ENCODE measurements at regions not wholly inside any gene's neighbourhood (a gene's known extent, or its start where the extent isn't known, plus 50 kb on each side); places are given as distances from the start of the nearest gene placed in this dataset.

DNA sequence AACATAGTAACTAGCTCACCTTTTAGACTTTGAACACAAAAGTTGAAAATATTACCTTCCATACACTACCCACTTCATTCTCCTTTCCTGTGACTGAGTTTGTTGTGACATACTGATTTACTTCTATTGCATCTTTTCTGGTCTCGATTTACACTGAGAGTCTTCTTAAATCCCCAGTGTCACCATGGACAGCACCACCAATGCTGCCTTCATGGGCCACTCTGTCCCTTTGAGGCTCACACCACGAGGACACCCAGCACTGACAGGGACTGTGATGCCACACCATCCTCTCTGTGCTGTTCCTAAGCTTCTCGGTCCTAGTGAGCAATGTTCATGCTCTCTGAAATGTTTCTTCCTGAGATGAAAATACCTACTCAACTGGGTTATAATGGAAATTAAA lies 337.1 kb upstream of the IRAK1BP1 start:
- ChIA-PET POLR2A (ENCODE audit: low non-redundant PET) (no interaction called here), CTCF (no interaction called here)
- Histone ChIP-seq H3K4me1 (ENCODE audit: insufficient read depth, low read length, poor library complexity, severe bottlenecking) (no peaks in the 10 kb centered on the region), H3K27me3 (replicated peaks; ENCODE audit: insufficient read depth, low read depth, low read length, poor library complexity) (no peaks in the 10 kb centered on the region), H3K27ac (ENCODE audit: low read depth, low read length, poor library complexity, severe bottlenecking) (no peak overlapping the region), H3K36me3 (ENCODE audit: insufficient read depth, low read length, poor library complexity, severe bottlenecking) (no peaks in the 10 kb centered on the region), H3K9me3 (ENCODE audit: low read depth, low read length, poor library complexity, severe bottlenecking) (no peaks in the 10 kb centered on the region), H3K4me3 (ENCODE audit: low read depth, low read length, poor library complexity, severe bottlenecking) (no peak overlapping the region)
- BruUV-seq (replicated peaks), result no TSS peak
- no peak for DNase-seq (ENCODE audit: low spot score)
- TF ChIP-seq EZH2 (IDR thresholded peaks at IDR 0.05; ENCODE audit: borderline replicate concordance, low read depth, low read length, poor library complexity, severe bottlenecking), result no peak
- TF ChIP-seq, protein P1, sequence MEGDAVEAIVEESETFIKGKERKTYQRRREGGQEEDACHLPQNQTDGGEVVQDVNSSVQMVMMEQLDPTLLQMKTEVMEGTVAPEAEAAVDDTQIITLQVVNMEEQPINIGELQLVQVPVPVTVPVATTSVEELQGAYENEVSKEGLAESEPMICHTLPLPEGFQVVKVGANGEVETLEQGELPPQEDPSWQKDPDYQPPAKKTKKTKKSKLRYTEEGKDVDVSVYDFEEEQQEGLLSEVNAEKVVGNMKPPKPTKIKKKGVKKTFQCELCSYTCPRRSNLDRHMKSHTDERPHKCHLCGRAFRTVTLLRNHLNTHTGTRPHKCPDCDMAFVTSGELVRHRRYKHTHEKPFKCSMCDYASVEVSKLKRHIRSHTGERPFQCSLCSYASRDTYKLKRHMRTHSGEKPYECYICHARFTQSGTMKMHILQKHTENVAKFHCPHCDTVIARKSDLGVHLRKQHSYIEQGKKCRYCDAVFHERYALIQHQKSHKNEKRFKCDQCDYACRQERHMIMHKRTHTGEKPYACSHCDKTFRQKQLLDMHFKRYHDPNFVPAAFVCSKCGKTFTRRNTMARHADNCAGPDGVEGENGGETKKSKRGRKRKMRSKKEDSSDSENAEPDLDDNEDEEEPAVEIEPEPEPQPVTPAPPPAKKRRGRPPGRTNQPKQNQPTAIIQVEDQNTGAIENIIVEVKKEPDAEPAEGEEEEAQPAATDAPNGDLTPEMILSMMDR (conservative IDR thresholded peaks at IDR 0.05; ENCODE audit: low read depth, low read length), result no peak
- intact Hi-C loops (cut with micrococcal nuclease; ENCODE audit: unreplicated experiment), result no loop called here

DNA sequence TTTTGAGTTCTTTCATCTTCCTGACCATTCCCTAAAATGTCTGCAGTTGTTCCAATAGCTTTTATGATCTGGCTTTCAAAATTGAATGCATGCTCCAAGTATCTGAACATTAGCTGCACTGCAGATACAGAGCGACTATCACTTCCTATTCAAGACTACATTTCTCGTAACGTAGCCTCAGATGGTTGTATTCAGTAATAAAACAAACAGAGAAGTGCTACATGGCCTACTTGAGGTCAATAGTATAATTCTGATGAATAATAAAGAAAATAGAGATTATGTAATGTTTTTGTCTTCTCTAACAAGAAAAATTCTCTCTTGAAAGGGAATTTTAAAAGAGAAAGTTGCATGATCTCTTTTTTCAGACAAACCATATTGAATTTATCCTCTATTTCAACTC lies 333.9 kb upstream of the IRAK1BP1 start:
- Histone ChIP-seq H3K4me1 (ENCODE audit: insufficient read depth, low read length, poor library complexity, severe bottlenecking) (no peaks in the 10 kb centered on the region), H3K27ac (ENCODE audit: low read depth, low read length, poor library complexity, severe bottlenecking) (no peak overlapping the region), H3K9me3 (ENCODE audit: low read depth, low read length, poor library complexity, severe bottlenecking) (no peaks in the 10 kb centered on the region), H3K27me3 (replicated peaks; ENCODE audit: insufficient read depth, low read depth, low read length, poor library complexity) (no peaks in the 10 kb centered on the region), H3K4me3 (ENCODE audit: low read depth, low read length, poor library complexity, severe bottlenecking) (no peak overlapping the region), H3K36me3 (ENCODE audit: insufficient read depth, low read length, poor library complexity, severe bottlenecking) (no peaks in the 10 kb centered on the region)
- no TSS peak for BruUV-seq (replicated peaks)
- DNase-seq (ENCODE audit: low spot score), result no peak
- ChIA-PET CTCF (no interaction called here), POLR2A (ENCODE audit: low non-redundant PET) (no interaction called here)
- intact Hi-C loops (cut with micrococcal nuclease; ENCODE audit: unreplicated experiment), result no loop called here
- no peak for TF ChIP-seq EZH2 (IDR thresholded peaks at IDR 0.05; ENCODE audit: borderline replicate concordance, low read depth, low read length, poor library complexity, severe bottlenecking)
- TF ChIP-seq, protein P1 (conservative IDR thresholded peaks at IDR 0.05; ENCODE audit: low read depth, low read length), result no peak

DNA sequence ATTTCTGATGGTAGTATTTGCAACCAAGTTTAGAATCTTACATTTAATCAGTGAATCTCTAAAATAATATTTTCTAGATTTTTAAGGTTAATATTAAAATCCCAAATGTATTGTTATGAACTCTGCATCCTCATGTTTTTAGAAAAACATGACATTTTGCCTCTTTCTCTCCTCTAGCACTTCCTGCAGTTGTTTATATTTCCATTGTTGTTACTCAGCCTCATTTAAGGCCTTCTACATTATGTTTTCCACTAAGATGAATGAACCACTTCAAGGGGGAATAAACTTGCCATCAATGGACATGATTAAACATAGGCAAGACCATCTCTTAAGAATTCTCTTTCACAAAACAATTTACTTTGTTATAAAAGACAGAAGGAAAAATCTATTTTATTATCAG lies 333.5 kb upstream of the IRAK1BP1 start:
- Histone ChIP-seq H3K4me1 (ENCODE audit: insufficient read depth, low read length, poor library complexity, severe bottlenecking) (no peaks in the 10 kb centered on the region), H3K36me3 (ENCODE audit: insufficient read depth, low read length, poor library complexity, severe bottlenecking) (no peaks in the 10 kb centered on the region), H3K27ac (ENCODE audit: low read depth, low read length, poor library complexity, severe bottlenecking) (no peak overlapping the region), H3K27me3 (replicated peaks; ENCODE audit: insufficient read depth, low read depth, low read length, poor library complexity) (no peaks in the 10 kb centered on the region), H3K9me3 (ENCODE audit: low read depth, low read length, poor library complexity, severe bottlenecking) (no peaks in the 10 kb centered on the region), H3K4me3 (ENCODE audit: low read depth, low read length, poor library complexity, severe bottlenecking) (no peak overlapping the region)
- intact Hi-C loops (cut with micrococcal nuclease; ENCODE audit: unreplicated experiment), result no loop called here
- ChIA-PET CTCF (no interaction called here), POLR2A (ENCODE audit: low non-redundant PET) (no interaction called here)
- no peak for DNase-seq (ENCODE audit: low spot score)
- no TSS peak for BruUV-seq (replicated peaks)
- TF ChIP-seq, protein P1 (conservative IDR thresholded peaks at IDR 0.05; ENCODE audit: low read depth, low read length), result no peak
- no peak for TF ChIP-seq EZH2 (IDR thresholded peaks at IDR 0.05; ENCODE audit: borderline replicate concordance, low read depth, low read length, poor library complexity, severe bottlenecking)
